A673 (cell line): ENCODE measurements at regions not wholly inside any gene's neighbourhood (a gene's known extent, or its start where the extent isn't known, plus 50 kb on each side); places are given as distances from the start of the nearest gene placed in this dataset.

ENCODE experiments used
- CTCF ChIP-seq: fragments of 300-800, 200-600 bp; sonication (generic); conservative IDR thresholded peaks from 2 replicates; pipeline ENCODE4 v1.5.1; 2017; ENCODE audit warnings: low read depth, mild to moderate bottlenecking, antibody characterized with exemption, low read length, moderate library complexity, mixed read lengths
- EZH2 ChIP-seq: fragments of 200-600 bp; sonication (generic); IDR thresholded peaks from 2 replicates; pipeline ENCODE4 v1.6.1; 2017; ENCODE audit warnings: borderline replicate concordance, low read depth, mild to moderate bottlenecking, mixed read lengths, antibody characterized with exemption, low read length; ENCODE audit not compliant: poor library complexity, severe bottlenecking

GRCh38 chr11:42145311-42145710, 685.9 kb upstream of the LRRC4C start:
- TF ChIP-seq CTCF (no peak), EZH2 (no peak)
